HG02798 (cell line): ENCODE measurements at regions not wholly inside any gene's neighbourhood (a gene's known extent, or its start where the extent isn't known, plus 50 kb on each side); places are given as distances from the start of the nearest gene placed in this dataset.

Source experiments
- ATAC-seq: cut with Tn5 transposase; IDR thresholded peaks from one replicate; pipeline ENCODE4 v1.9.1; 2021; ENCODE audit warnings: mild to moderate bottlenecking; ENCODE audit not compliant: unreplicated experiment, poor library complexity

DNA sequence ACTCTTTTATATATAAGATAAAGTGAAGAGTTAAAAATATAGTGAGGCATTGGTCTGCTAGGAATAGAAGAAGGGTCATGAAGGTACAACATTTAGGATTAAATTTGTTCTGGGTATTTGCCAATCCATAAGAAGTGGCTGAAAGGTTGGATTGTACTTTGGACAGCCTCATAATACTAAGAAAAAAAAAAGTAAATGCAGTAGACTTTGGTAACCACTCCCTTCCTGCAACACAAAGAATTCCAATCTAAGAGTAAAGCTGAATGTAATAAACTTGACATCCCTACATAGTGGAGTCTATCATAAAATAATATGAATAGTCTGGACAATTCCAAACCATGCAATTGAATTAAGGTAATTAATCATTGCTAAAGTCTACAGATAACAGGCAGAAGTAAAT lies 2294.4 kb downstream of the LRRC4C start:
- ATAC-seq = no peak

DNA sequence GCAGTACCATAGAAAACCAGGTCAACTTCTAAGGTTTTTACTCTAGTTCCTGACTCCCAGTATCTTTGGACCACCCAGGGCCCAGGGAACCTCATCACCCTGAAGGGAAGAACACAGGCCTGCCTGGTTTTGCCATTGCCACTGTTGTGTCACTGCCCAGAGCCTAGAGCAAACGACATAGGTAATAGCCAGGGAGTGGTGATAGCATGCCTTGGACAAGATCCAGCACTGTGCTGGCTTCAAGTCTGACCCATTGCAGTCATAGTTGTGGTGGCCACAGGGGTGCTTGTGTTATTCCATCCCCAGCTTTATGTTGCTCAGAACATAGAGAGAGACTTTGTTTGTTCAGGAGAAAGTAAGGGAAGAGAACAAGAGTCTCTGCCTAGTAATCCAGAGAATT lies 2310.2 kb downstream of the LRRC4C start:
- ATAC-seq = no peak

DNA sequence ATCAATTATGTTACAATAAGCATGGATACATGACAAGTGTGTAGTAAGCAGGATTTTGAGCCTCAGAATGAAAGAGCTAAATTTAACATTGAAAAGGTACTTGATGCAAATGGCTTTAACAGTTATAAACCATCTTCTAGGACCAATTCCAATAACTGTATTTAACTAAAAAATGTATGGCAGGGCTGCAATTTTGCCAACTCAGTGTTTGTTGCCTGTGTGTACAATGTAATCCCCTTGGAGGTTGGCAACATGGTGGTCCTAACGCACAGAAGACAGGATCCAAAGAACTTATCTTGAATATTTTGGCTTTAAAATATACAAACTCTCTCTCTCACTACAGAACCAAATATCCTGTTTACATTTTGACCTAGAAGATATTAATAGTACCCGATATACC lies 2314.1 kb downstream of the LRRC4C start:
- no peak for ATAC-seq

DNA sequence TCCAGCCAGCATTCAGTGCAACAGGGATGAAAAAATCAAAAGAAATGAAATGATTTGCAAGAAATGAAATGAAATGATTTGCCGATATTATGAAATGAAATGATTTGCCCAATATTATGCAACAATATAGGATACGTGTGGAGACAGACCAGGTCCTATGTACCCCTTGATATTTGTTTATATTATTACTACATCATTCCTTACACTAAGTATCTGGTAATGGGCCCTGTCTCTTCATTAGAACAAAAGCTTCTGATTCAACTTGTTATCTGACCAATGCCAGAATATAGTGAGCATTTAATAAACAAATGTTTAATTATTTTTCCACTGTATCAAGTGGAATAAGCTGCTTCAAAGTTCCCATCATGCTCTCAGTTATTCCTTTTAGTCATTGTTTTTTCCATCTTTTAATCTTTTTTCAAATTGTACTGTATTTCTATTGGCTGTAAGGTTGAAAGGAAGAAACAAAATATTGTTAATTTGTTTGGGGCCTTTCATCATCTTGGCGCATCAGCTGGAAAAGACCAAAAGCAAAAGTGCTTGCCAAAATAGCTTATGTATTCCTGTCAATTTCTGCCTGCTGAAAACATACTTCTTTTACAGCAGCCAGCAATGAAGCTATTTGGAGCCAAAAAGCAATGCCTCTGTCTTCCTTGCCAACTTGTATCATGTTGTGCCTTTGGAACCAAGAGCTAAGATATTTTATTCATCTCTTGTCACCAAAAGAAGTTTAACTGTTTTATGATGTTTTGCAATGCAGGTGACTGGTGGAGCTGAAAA lies 2314.9 kb downstream of the LRRC4C start:
- no peak for ATAC-seq

DNA sequence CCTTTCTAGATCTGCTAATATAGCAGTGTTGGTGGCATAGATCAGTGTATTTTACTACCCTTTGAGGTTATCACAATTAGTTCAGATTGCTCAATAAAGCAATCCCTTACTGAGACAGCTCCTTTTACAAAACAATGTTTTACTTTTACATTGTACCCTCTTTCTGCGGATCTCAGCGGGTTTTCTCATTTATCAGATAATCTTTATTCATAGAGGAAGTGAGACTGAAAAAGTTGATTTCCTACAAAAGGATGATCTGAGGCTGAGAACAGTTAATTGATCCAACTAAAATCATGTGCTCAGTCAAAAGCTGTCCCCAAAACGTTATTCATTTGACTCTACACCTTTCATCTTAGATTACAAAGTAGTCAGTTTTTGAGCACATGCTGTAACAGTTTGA lies 2319.9 kb downstream of the LRRC4C start:
- no peak for ATAC-seq

DNA sequence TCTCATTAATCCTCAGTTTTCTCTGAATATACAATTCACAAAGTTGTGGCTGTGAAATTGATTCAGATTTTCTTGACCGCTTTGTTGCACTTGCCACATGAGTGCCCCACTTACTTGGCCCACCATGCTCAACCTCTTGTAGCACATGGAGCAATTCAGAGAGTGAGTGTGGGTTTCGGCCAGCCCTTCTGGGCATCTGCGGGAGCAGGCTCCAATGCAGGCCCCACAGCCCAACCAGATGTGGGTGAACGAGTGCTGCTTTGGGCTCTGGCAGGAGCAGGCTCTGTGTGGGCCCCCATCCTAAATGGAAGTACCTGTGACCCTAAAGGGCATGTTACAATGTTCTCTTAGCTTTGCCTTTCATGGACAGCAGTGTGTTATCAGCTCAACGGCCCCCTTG lies 2338.6 kb downstream of the LRRC4C start:
- ATAC-seq = no peak

- no peak for ATAC-seq
These were observed 2345.8 kb downstream of the LRRC4C start for GRCh38 chr11:39113606-39114005.

DNA sequence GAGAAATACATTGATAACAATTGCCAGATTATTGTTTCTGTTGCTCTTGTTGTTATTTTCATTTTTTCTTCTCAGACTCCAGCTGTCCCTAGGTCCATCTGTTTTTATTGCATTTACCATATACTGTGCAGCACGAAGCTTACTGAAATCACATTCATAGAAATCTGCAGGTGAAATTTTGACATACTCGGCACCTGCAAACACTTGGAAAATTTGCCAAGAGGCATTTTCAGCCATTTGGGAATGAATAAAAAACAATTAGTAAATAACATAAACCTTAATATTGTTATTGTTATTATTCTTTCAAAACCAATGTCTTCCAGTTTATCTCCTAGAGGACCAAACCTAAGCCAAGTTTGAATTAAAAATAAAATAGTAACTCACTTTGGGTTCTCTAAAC lies 2357.2 kb downstream of the LRRC4C start:
- ATAC-seq = no peak

DNA sequence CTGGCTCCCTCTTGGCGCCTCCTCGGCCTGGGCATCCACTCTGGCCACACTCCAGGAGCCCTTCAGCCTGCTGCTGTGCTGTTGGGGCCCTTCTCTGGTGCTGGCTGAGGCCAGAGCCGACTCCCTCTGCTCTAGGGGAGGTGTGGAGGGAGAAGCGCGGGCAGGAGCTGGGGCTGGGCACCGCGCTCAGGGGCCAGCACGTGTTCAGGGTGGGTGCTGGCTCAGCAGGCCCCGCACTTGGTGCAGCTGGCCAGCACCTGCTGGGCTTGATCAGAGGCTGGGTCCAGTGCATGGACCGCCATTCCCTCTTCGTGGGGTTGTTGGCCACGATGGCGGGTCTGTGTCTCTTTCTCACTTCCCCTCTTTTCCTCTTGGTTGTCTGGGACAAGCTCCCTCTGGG lies 2381.0 kb downstream of the LRRC4C start:
- no peak for ATAC-seq

DNA sequence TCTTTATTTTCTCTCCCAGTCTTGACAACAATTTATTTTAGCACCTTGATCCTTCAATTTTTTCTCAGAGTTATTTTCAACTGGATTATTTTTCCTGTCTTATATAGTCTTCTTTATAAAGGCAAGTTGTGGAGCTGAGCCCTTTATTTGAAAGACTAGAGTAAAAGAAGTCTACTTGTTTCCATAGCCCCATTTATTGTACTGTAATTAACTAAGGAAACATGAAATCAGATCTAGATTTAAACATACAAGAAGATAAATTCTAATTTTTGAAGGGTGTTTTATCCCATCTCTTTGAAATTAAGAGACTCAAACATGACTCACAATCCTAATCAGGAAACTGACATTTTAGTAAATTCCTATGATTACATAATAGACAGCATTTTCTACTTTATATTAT lies 2421.8 kb downstream of the LRRC4C start:
- ATAC-seq = no peak

DNA sequence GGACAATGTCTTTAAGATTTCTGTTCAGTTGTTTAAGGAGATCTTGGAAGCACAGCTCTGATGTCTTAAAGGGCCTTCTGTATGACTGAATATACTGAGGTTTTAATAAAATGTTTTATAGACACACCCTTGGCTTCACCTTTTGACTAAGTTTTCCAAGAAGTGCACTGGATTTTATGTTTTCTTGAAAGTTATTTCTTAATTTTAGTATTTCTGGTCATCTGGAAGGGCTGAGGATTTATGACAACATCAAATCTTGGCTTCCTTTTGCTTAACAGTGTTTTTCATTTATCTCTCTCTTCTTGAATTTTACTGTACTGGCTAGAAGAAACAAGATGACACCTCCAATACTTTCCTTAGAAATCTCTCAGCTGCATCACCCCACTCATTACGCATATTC lies 2423.4 kb downstream of the LRRC4C start:
- no peak for ATAC-seq

GRCh38 chr11:39021539-39021938 lies 2423.5 kb upstream of the RAG2 start:
- ATAC-seq = no peak

DNA sequence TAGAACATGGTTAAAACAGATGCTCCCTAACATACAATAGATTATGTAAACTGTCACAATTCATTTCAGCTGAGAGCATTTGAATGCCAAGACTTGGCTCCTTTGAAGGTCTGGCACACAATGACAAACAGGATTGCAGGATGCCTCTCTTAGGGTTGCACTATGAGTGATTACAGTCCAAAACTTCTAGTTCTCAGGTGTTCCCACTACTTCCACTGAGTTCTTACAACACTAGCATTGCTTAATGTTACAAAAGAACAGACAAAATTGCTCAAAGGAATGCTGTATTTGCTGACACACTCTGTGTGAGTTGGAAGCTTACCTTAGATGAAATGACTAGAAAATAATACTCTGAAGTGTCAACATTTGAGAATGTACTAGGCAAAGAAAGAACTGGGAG lies 2413.8 kb upstream of the RAG2 start:
- no peak for ATAC-seq

DNA sequence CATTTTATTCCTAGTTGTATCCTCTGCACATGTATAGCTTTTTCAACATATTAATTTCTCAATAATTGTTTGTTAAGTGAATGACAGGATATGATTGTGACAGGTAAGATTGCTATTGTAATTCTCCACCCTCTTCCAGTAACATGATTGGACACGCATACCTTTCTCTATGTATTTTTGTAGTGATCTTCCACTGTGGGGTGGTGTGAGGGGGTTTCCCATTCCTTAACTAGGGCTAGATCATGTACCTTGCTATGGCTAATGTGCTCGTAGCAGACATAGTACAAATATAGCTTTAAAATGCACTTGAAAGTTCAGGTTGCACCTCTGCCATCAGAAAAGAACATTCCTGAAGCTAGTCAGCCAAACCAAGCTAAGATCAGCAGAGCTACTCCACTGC lies 2392.8 kb upstream of the RAG2 start:
- ATAC-seq = no peak

- no peak for ATAC-seq
These were observed 2392.1 kb upstream of the RAG2 start for GRCh38 chr11:38990139-38990538.

DNA sequence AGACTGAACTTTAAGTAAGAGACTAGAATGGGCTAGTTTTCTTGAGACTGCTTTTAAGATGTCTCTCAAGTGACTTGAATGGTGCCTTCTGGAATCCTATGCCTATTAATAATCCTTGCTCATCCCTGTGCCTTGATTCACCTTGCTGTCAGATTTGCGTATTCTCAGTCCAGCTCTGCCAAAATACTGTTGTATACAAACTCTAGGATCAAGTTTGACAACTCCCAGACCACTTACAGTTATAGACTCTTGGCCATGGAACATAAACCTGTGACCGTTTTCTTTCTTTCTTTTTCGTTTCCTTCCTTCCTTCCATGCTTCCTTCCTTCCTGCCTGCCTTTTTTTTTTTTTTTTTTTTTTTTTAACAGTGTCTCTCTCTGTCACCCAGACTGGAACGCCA lies 2390.9 kb upstream of the RAG2 start:
- no peak for ATAC-seq

- no peak for ATAC-seq
These were observed 2374.2 kb upstream of the RAG2 start for GRCh38 chr11:38972220-38972619.

- ATAC-seq = no peak
These were observed 2373.1 kb upstream of the RAG2 start for GRCh38 chr11:38971141-38971540.

DNA sequence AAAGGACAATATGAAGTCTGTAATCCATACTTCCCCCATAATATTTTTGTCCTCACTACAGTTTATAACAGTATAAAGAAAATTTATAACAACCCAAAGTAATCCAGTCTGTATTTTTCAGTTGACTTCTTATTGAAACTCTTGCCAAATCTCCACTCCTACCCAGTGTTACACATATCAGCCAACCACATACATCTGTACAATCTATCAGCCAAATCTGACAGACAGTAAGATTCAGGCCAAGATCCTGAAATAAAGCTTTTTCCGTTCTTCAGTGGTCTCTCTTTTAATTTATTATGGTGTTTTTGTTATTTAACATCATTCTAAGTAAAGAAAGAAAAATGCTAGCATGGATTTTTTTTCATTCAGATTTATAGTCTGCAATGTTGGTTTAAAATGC lies 2370.9 kb upstream of the RAG2 start:
- ATAC-seq = no peak

GRCh38 chr11:38952698-38953097 lies 2354.7 kb upstream of the RAG2 start:
- ATAC-seq = no peak

DNA sequence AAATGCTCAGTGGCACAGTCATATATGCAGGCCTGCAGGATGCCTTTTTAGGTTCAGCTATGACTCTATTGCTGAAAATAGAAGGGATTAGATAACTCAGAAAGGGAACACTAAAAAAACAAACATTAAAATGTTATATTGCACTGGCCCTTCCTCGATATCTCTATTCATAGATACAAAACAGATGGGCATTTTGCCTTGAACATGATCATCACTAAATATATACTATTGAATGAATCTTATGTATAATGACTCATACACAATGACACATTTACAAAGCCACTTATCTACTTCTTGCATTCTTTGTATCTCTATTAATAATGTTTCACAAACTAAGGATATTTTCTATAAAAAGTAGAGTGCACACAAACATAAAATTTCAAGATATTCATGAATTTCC lies 2352.8 kb upstream of the RAG2 start:
- ATAC-seq = no peak

DNA sequence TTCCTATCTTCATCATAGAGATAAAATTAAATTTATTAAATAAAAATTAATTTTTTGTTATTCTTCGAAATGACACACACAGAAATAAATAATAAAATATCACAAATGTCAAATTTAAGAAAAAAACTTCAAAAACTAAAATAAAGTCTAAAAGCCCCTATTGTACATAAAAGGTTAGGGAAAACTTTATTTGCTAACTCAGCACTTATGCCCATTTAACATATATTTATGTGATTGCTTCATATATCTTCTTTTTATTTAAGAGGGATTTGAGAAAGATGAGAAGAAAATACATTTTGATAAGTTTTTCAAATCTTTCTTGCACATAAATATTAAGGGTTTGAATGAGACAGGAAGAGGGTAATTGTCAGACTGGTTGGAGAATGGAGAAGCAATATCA lies 2350.4 kb upstream of the RAG2 start:
- no peak for ATAC-seq

DNA sequence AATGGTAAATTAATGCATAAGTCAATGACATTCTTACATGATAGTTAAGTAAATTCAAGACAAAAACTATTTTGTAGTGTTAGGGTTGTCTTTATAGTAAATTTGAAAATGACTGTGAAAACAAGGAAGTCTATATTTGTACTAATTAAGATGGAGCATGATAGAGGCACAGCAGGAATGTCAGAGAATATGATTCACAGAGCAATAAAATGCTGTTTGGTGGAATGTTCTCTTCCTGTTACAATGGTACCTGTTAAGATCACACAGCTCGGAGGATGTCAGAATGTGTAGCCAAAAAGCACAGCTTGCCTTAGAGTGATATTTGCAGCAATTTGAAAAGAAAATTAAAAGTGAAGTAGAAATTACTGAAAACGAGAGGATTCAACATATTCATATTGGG lies 2339.7 kb upstream of the RAG2 start:
- no peak for ATAC-seq
